CD4-positive, alpha-beta T cell treated with Interleukin-4 for 4 hours (primary cell): ENCODE measurements at regions not wholly inside any gene's neighbourhood (a gene's known extent, or its start where the extent isn't known, plus 50 kb on each side); places are given as distances from the start of the nearest gene placed in this dataset.
"Not testable (repeated sequence)": the region's sequence is repeated elsewhere in the genome, so short reads cannot be mapped to it uniquely, and the experiment has no call there.

Experiments
- DNase-seq: peaks from one replicate; pipeline ENCODE4 v3.0.0-alpha.2; 2020

- DNase-seq: no peak
Observed at GRCh38 chr15:31179693-31180092, 78.2 kb upstream of the TRPM1 start.

- no peak for DNase-seq
Observed at GRCh38 chr15:31193291-31193690, 91.8 kb upstream of the TRPM1 start.

- no peak for DNase-seq
Observed at GRCh38 chr15:31195871-31196270, 94.3 kb upstream of the TRPM1 start.

- no peak for DNase-seq
Observed at GRCh38 chr15:31197497-31198414, 96.2 kb upstream of the TRPM1 start.

- peak; percentile 72 for DNase-seq
Observed at GRCh38 chr15:31200735-31201151, 99.2 kb upstream of the TRPM1 start.

GRCh38 chr15:31202953-31203352, 101.4 kb upstream of the TRPM1 start:
- peak; percentile 29 for DNase-seq

- DNase-seq: no peak
Observed at GRCh38 chr15:31203999-31204398, 102.5 kb upstream of the TRPM1 start.

GRCh38 chr15:31206386-31207181, 105.1 kb upstream of the TRPM1 start:
- DNase-seq: no peak

GRCh38 chr15:31207246-31207645, 105.7 kb upstream of the TRPM1 start:
- peak; percentile 53 for DNase-seq

GRCh38 chr15:31207861-31208260, 106.3 kb upstream of the TRPM1 start:
- not testable (repeated sequence) for DNase-seq

- DNase-seq: no peak
Observed at GRCh38 chr15:31208817-31209216, 107.3 kb upstream of the TRPM1 start.

GRCh38 chr15:31211353-31211752, 109.8 kb upstream of the TRPM1 start:
- DNase-seq: no peak

GRCh38 chr15:31212326-31213080, 111.0 kb upstream of the TRPM1 start:
- no peak for DNase-seq

- DNase-seq: no peak
Observed at GRCh38 chr15:31214158-31214863, 112.3 kb upstream of the KLF13 start.

GRCh38 chr15:31214864-31215489, 111.7 kb upstream of the KLF13 start:
- DNase-seq: no peak

GRCh38 chr15:31215490-31216214, 111.0 kb upstream of the KLF13 start:
- DNase-seq: peak; percentile 75

GRCh38 chr15:31216215-31216911, 110.3 kb upstream of the KLF13 start:
- DNase-seq: peak; percentile 59

GRCh38 chr15:31217067-31217466, 109.6 kb upstream of the KLF13 start:
- DNase-seq: no peak

GRCh38 chr15:31217566-31218270, 108.9 kb upstream of the KLF13 start:
- no peak for DNase-seq

GRCh38 chr15:31219221-31219620, 107.4 kb upstream of the KLF13 start:
- no peak for DNase-seq
